ENCODE measurements at regions not wholly inside any gene's neighbourhood (a gene's known extent, or its start where the extent isn't known, plus 50 kb on each side); places are given as distances from the start of the nearest gene placed in this dataset.
A peak's percentile ranks its signal among the peaks of the same experiment; 100 is the strongest.

GRCh38 chr6:25024821-25025220 lies 89.1 kb upstream of the RIPOR2 start:
- no peak for DNase-seq (ENCODE audit: unreplicated experiment)
- H3K4me3 Mint-ChIP-seq (ENCODE audit: unreplicated experiment), result no peak overlapping the region
- no TSS peak for BruUV-seq (replicated peaks)
- TF ChIP-seq CTCF (IDR thresholded peaks at IDR 0.05; ENCODE audit: unreplicated experiment), result no peak
- H3K36me3 Mint-ChIP-seq (ENCODE audit: insufficient read depth, unreplicated experiment), result no peaks in the 10 kb centered on the region
- intact Hi-C loops (cut with micrococcal nuclease), result no loop called here
- POLR2A ChIA-PET, result interaction anchor here (0.7 to 3.4 kb wide), 8 partner anchors 8 to 281 kb away, joined by 3 to 19 read pairs (median 5); no protein-coding TSS in a partner anchor
- no peaks in the 10 kb centered on the region for H3K9me3 Mint-ChIP-seq (ENCODE audit: unreplicated experiment)
- H3K27me3 Mint-ChIP-seq (ENCODE audit: insufficient read depth, unreplicated experiment), result no peaks in the 10 kb centered on the region
- CTCF ChIA-PET, result interaction anchor here (0.6 to 2.5 kb wide), 8 partner anchors 46 to 705 kb away, joined by 3 to 10 read pairs (median 4); no protein-coding TSS in a partner anchor
- H3K4me1 Mint-ChIP-seq (ENCODE audit: insufficient read depth, unreplicated experiment), result peaks cover 15% of the 10 kb centered on the region
- H3K27ac Mint-ChIP-seq (ENCODE audit: low read depth, unreplicated experiment), result peak overlapping the region; percentile 47

GRCh38 chr6:25025248-25025918 lies 89.6 kb upstream of the RIPOR2 start:
- intact Hi-C loops (cut with micrococcal nuclease), result no loop called here
- Mint-ChIP-seq H3K27ac (ENCODE audit: low read depth, unreplicated experiment) (peak overlapping the region; percentile 47), H3K4me3 (ENCODE audit: unreplicated experiment) (no peak overlapping the region), H3K36me3 (ENCODE audit: insufficient read depth, unreplicated experiment) (no peaks in the 10 kb centered on the region), H3K9me3 (ENCODE audit: unreplicated experiment) (no peaks in the 10 kb centered on the region), H3K4me1 (ENCODE audit: insufficient read depth, unreplicated experiment) (peaks cover 15% of the 10 kb centered on the region), H3K27me3 (ENCODE audit: insufficient read depth, unreplicated experiment) (no peaks in the 10 kb centered on the region)
- TF ChIP-seq CTCF (IDR thresholded peaks at IDR 0.05; ENCODE audit: unreplicated experiment), result no peak
- CTCF ChIA-PET, result interaction anchor here (0.6 to 2.5 kb wide), 13 partner anchors 8 to 705 kb away, joined by 3 to 10 read pairs (median 4); no protein-coding TSS in a partner anchor
- POLR2A ChIA-PET, result interaction anchor here (0.8 to 3.4 kb wide), 17 partner anchors 8 to 450 kb away, joined by 3 to 19 read pairs (median 4); no protein-coding TSS in a partner anchor
- DNase-seq (ENCODE audit: unreplicated experiment), result no peak
- BruUV-seq (replicated peaks), result no TSS peak

GRCh38 chr6:25025919-25026301 lies 90.2 kb upstream of the RIPOR2 start:
- DNase-seq (ENCODE audit: unreplicated experiment), result no peak
- Mint-ChIP-seq H3K9me3 (ENCODE audit: unreplicated experiment) (no peaks in the 10 kb centered on the region), H3K27me3 (ENCODE audit: insufficient read depth, unreplicated experiment) (no peaks in the 10 kb centered on the region), H3K36me3 (ENCODE audit: insufficient read depth, unreplicated experiment) (no peaks in the 10 kb centered on the region), H3K4me3 (ENCODE audit: unreplicated experiment) (no peak overlapping the region), H3K27ac (ENCODE audit: low read depth, unreplicated experiment) (no peak overlapping the region), H3K4me1 (ENCODE audit: insufficient read depth, unreplicated experiment) (peaks cover 15% of the 10 kb centered on the region)
- no TSS peak for BruUV-seq (replicated peaks)
- ChIA-PET POLR2A (interaction anchor here (0.8 to 3.4 kb wide), 15 partner anchors 8 to 451 kb away, joined by 3 to 19 read pairs (median 4); no protein-coding TSS in a partner anchor), CTCF (interaction anchor here (0.6 to 2.5 kb wide), 13 partner anchors 8 to 307 kb away, joined by 3 to 10 read pairs (median 4); partner anchors contain the start of gene C6orf62)
- TF ChIP-seq CTCF (IDR thresholded peaks at IDR 0.05; ENCODE audit: unreplicated experiment), result no peak
- intact Hi-C loops (cut with micrococcal nuclease), result no loop called here

DNA sequence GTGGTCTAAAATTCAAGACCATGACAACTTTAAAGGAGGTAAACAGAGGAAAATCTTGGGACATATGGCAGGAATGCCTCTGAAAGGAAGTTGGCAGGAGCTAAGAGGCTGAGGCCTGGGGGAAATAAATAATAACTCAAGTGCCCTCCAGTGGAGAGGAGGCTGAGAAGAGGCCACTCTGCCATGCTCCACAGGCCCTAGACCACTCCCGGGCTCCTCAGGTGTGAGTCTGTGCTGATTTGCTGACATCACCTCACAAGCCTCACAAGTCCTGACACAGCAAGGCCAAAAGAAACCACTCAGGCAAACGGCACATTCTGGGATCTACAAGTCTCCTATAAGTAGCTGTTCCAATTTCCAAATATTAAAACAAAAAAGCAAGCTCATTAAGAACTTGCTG lies 91.0 kb upstream of the RIPOR2 start:
- TF ChIP-seq CTCF (IDR thresholded peaks at IDR 0.05; ENCODE audit: unreplicated experiment), result no peak
- no peak overlapping the region for H3K27ac Mint-ChIP-seq (ENCODE audit: low read depth, unreplicated experiment)
- no peaks in the 10 kb centered on the region for H3K27me3 Mint-ChIP-seq (ENCODE audit: insufficient read depth, unreplicated experiment)
- ChIA-PET CTCF (interaction anchor here (1.0 to 1.9 kb wide), 7 partner anchors 9 to 308 kb away, joined by 3 to 9 read pairs (median 5); partner anchors contain the start of gene C6orf62), POLR2A (interaction anchor here (0.9 to 3.4 kb wide), 13 partner anchors 9 to 284 kb away, joined by 3 to 19 read pairs (median 4); no protein-coding TSS in a partner anchor)
- no peaks in the 10 kb centered on the region for H3K36me3 Mint-ChIP-seq (ENCODE audit: insufficient read depth, unreplicated experiment)
- no peak overlapping the region for H3K4me3 Mint-ChIP-seq (ENCODE audit: unreplicated experiment)
- intact Hi-C loops (cut with micrococcal nuclease), result no loop called here
- no TSS peak for BruUV-seq (replicated peaks)
- H3K4me1 Mint-ChIP-seq (ENCODE audit: insufficient read depth, unreplicated experiment), result peaks cover 15% of the 10 kb centered on the region
- H3K9me3 Mint-ChIP-seq (ENCODE audit: unreplicated experiment), result no peaks in the 10 kb centered on the region
- no peak for DNase-seq (ENCODE audit: unreplicated experiment)
